H1 (cell line): ENCODE measurements at regions not wholly inside any gene's neighbourhood (a gene's known extent, or its start where the extent isn't known, plus 50 kb on each side); places are given as distances from the start of the nearest gene placed in this dataset.

Source experiments
- CTCF ChIA-PET: fragments of 300-600 bp; sonication (Branson Sonifier 250); formaldehyde crosslinking; loops from one replicate; lab custom pipeline; 2021; ENCODE audit not compliant: partially characterized antibody; lab: Charles Lee
- POLR2A ChIA-PET: fragments of 300-600 bp; sonication (Branson Sonifier 250); formaldehyde crosslinking; loops from one replicate; lab custom pipeline; 2021; ENCODE audit warnings: inconsistent platforms; ENCODE audit not compliant: partially characterized antibody; lab: Charles Lee
- DNase-seq, 2 experiments: peaks; one replicate each; pipeline versions ENCODE4 v3.0.0 to v3.0.0-alpha.2; 2010 to 2022; ENCODE audit warnings: low spot score in 2 of 2, low read depth in 1 of 2, mixed read lengths in 1 of 2
- FAIRE-seq: peaks from 2 replicates; lab custom pipeline; 2011; peaks lifted over from hg19 to GRCh38; lab: Jason Lieb, UNC
- H2AFZ ChIP-seq: 2 replicates; pipeline ENCODE4 v1.8.1; 2012; ENCODE audit warnings: low read length, inconsistent platforms
- H2AK5ac ChIP-seq: 2 replicates; pipeline ENCODE4 v1.6.1; 2013; ENCODE audit warnings: low read depth, low read length
- H2BK120ac ChIP-seq: replicated peaks from 2 replicates; pipeline ENCODE3; 2013; ENCODE audit warnings: low read depth, low read length, inconsistent platforms
- H2BK12ac ChIP-seq: 2 replicates; pipeline ENCODE4 v1.6.1; 2013; ENCODE audit warnings: low read depth, low read length
- H2BK15ac ChIP-seq: 2 replicates; pipeline ENCODE4 v1.6.1; 2013; ENCODE audit warnings: low read length
- H2BK20ac ChIP-seq: 2 replicates; pipeline ENCODE4 v1.6.1; 2013; ENCODE audit warnings: low read length
- H2BK5ac ChIP-seq: 2 replicates; pipeline ENCODE4 v1.6.1; 2013; ENCODE audit warnings: low read depth, low read length
- H3K14ac ChIP-seq: 2 replicates; pipeline ENCODE4 v1.6.1; 2013; ENCODE audit warnings: inconsistent platforms; ENCODE audit not compliant: insufficient read length
- H3K18ac ChIP-seq: 2 replicates; pipeline ENCODE4 v1.6.1; 2013; ENCODE audit warnings: low read length; ENCODE audit errors: extremely low read depth
- H3K23ac ChIP-seq: 2 replicates; pipeline ENCODE4 v1.6.1; 2013; ENCODE audit warnings: inconsistent platforms; ENCODE audit not compliant: insufficient read length
- H3K23me2 ChIP-seq: 2 replicates; pipeline ENCODE4 v1.6.1; 2013; ENCODE audit warnings: low read depth, low read length
- H3K27ac ChIP-seq: 2 replicates; pipeline ENCODE4 v1.6.1; 2011; ENCODE audit warnings: low read depth, low read length, inconsistent platforms
- H3K27me3 ChIP-seq, 4 experiments: replicated peaks in 1 of 4; 1 replicate in 1 of 4; 2 replicates in 3 of 4; pipeline versions ENCODE4 v1.6.1 to v1.8.1; 2011 to 2013; ENCODE audit warnings: low read length in 3 of 4, mild to moderate bottlenecking in 3 of 4, inconsistent platforms in 2 of 4, mixed read lengths in 2 of 4, moderate library complexity in 1 of 4; ENCODE audit not compliant: control insufficient read depth in 3 of 4, insufficient read depth in 3 of 4; ENCODE audit errors: extremely low read depth in 1 of 4
- H3K36me3 ChIP-seq, 4 experiments: 2 replicates each; pipeline versions ENCODE4 v1.6.1 to v1.8.1; 2011 to 2013; ENCODE audit warnings: mild to moderate bottlenecking in 4 of 4, low read length in 3 of 4, moderate library complexity in 2 of 4, control low read depth in 1 of 4, inconsistent platforms in 1 of 4; ENCODE audit not compliant: insufficient read depth in 4 of 4, control insufficient read depth in 2 of 4
- H3K4ac ChIP-seq: replicated peaks from 2 replicates; pipeline ENCODE3; 2013; ENCODE audit warnings: low read length, low read depth, mixed read lengths, inconsistent platforms; ENCODE audit not compliant: insufficient read length
- H3K4me1 ChIP-seq, 4 experiments: replicated peaks in 1 of 4; 1 replicate in 1 of 4; 2 replicates in 3 of 4; pipeline versions ENCODE4 v1.6.1 to v1.8.1; 2011 to 2013; ENCODE audit warnings: low read length in 3 of 4, inconsistent platforms in 2 of 4, mixed read lengths in 1 of 4; ENCODE audit not compliant: insufficient read depth in 4 of 4, control insufficient read depth in 3 of 4
- H3K4me2 ChIP-seq, 2 experiments: 2 replicates each; pipeline versions ENCODE4 v1.6.1 to v1.8.1; 2011 to 2013; ENCODE audit warnings: low read depth in 2 of 2, low read length in 2 of 2, control low read depth in 1 of 2, inconsistent platforms in 1 of 2, mild to moderate bottlenecking in 1 of 2; ENCODE audit not compliant: insufficient read depth in 1 of 2
- H3K4me3 ChIP-seq, 4 experiments: fragments of 200-600, 300-600 bp in 1 of 4; sonication (generic), shearing (Covaris generic), sonication (Bioruptor Twin) in 1 of 4; 2 replicates each; pipeline versions ENCODE4 v1.5.1 to v1.8.1; 2011 to 2016; ENCODE audit warnings: low read length in 4 of 4, low read depth in 3 of 4, control low read depth in 2 of 4, inconsistent platforms in 2 of 4, mild to moderate bottlenecking in 2 of 4, mixed read lengths in 1 of 4, moderate library complexity in 1 of 4; ENCODE audit not compliant: insufficient read depth in 2 of 4; ENCODE audit errors: extremely low read depth in 1 of 4
- H3K56ac ChIP-seq: replicated peaks from 2 replicates; pipeline ENCODE3; 2013; ENCODE audit warnings: low read depth, mild to moderate bottlenecking, mixed read lengths, low read length, inconsistent platforms; ENCODE audit not compliant: insufficient read length
- H3K79me1 ChIP-seq: 2 replicates; pipeline ENCODE4 v1.6.1; 2013; ENCODE audit warnings: low read depth, low read length, control low read depth
- H3K79me2 ChIP-seq, 2 experiments: 2 replicates each; pipeline versions ENCODE4 v1.6.1 to v1.8.1; 2012 to 2013; ENCODE audit warnings: low read length in 2 of 2, mild to moderate bottlenecking in 2 of 2, inconsistent platforms in 1 of 2; ENCODE audit not compliant: insufficient read depth in 2 of 2, control insufficient read depth in 1 of 2
- H3K9ac ChIP-seq, 4 experiments: replicated peaks in 1 of 4; 1 replicate in 1 of 4; 2 replicates in 3 of 4; pipeline versions ENCODE4 v1.6.1 to v1.8.1; 2011 to 2013; ENCODE audit warnings: low read depth in 3 of 4, low read length in 3 of 4, control low read depth in 2 of 4, mild to moderate bottlenecking in 2 of 4, moderate library complexity in 2 of 4, inconsistent platforms in 1 of 4; ENCODE audit errors: extremely low read depth in 1 of 4
- H3K9me3 ChIP-seq, 2 experiments: 2 replicates each; pipeline versions ENCODE4 v1.6.1 to v1.8.1; 2012 to 2013; ENCODE audit warnings: mild to moderate bottlenecking in 2 of 2, moderate library complexity in 2 of 2, control low read depth in 1 of 2, inconsistent platforms in 1 of 2, low read depth in 1 of 2, low read length in 1 of 2, mixed read lengths in 1 of 2; ENCODE audit not compliant: insufficient read depth in 2 of 2
- H4K20me1 ChIP-seq, 2 experiments: replicated peaks in 1 of 2; 2 replicates each; pipeline versions ENCODE3 to v1.8.1; 2011 to 2013; ENCODE audit warnings: inconsistent platforms in 2 of 2, low read length in 2 of 2, mild to moderate bottlenecking in 1 of 2; ENCODE audit not compliant: insufficient read depth in 2 of 2, control insufficient read depth in 1 of 2
- H4K5ac ChIP-seq: 2 replicates; pipeline ENCODE4 v1.6.1; 2013; ENCODE audit warnings: low read length, low read depth, mixed read lengths, inconsistent platforms; ENCODE audit not compliant: insufficient read length
- H4K8ac ChIP-seq: 2 replicates; pipeline ENCODE4 v1.8.0; 2013; ENCODE audit warnings: mild to moderate bottlenecking, moderate library complexity, low read length, inconsistent platforms; ENCODE audit not compliant: insufficient read depth; ENCODE audit errors: extremely low read depth
- H4K91ac ChIP-seq: replicated peaks from 2 replicates; pipeline ENCODE3; 2013; ENCODE audit warnings: low read length, mixed read lengths, inconsistent platforms; ENCODE audit not compliant: insufficient read length
- BACH1 ChIP-seq: IDR thresholded peaks from 2 replicates; pipeline ENCODE4 v1.6.1; 2012; ENCODE audit warnings: low read length, improper control_type of control experiment
- CBX5 ChIP-seq: fragments of 300-800, 300-1000 bp; sonication (generic); IDR thresholded peaks from 2 replicates; pipeline ENCODE4 v1.7.1; 2016; ENCODE audit warnings: antibody characterized with exemption, low read length, low read depth
- HDAC2 ChIP-seq, 2 experiments: fragments of 300-600 bp in 1 of 2; sonication (generic) in 1 of 2; IDR thresholded peaks; 2 replicates each; pipeline ENCODE4 v1.6.1; 2011 to 2012; ENCODE audit warnings: low read depth in 2 of 2, low read length in 2 of 2, mild to moderate bottlenecking in 2 of 2, moderate library complexity in 2 of 2, borderline replicate concordance in 1 of 2, inconsistent platforms in 1 of 2
- JUND ChIP-seq: IDR thresholded peaks from 2 replicates; pipeline ENCODE4 v1.6.1; 2011; ENCODE audit warnings: mild to moderate bottlenecking, improper control_type of control experiment, low read length
- KDM4A ChIP-seq: IDR thresholded peaks from one replicate; pipeline ENCODE4 v1.7.1; 2012; ENCODE audit warnings: low read depth, mild to moderate bottlenecking, moderate library complexity, low read length, inconsistent platforms; ENCODE audit not compliant: severe bottlenecking
- KDM5A ChIP-seq: fragments of 200-600 bp; IDR thresholded peaks from 2 replicates; pipeline ENCODE4 v1.7.1; 2012; ENCODE audit warnings: mild to moderate bottlenecking, low read length, inconsistent platforms, mixed read lengths
- MAX ChIP-seq: IDR thresholded peaks from 2 replicates; pipeline ENCODE4 v1.6.1; 2012; ENCODE audit warnings: inconsistent platforms
- PHF8 ChIP-seq: fragments of 200-600 bp; sonication (generic); conservative IDR thresholded peaks from 2 replicates; pipeline ENCODE4 v1.7.1; 2012; ENCODE audit warnings: low read depth, mild to moderate bottlenecking, inconsistent platforms, low read length, moderate library complexity
- SRF ChIP-seq: IDR thresholded peaks from 2 replicates; pipeline ENCODE4 v1.6.1; 2011; ENCODE audit warnings: mild to moderate bottlenecking, low read depth, low read length, moderate library complexity
- YY1 ChIP-seq: IDR thresholded peaks from 2 replicates; pipeline ENCODE4 v1.6.1; 2011; ENCODE audit warnings: low read depth, mild to moderate bottlenecking, low read length
- WGBS, 2 experiments: shearing (Covaris generic) in 1 of 2; methylation state at CpG; one replicate each; pipeline versions ENCODE4 v1.1.6 to v1.1.7; 2013 to 2015; ENCODE audit warnings: low lambda C conversion rate in 2 of 2, mixed read lengths in 2 of 2, inconsistent platforms in 1 of 2, low coverage in 1 of 2, missing lambda C conversion rate in 1 of 2; ENCODE audit not compliant: insufficient replicate concordance in 2 of 2, insufficient coverage in 1 of 2, insufficient read length in 1 of 2; ENCODE audit errors: extremely low coverage in 1 of 2, missing lambda C conversion rate in 1 of 2; 5-methylcytosine and 5-hydroxymethylcytosine counted together

- Histone ChIP-seq H3K79me2 (no peaks in the 10 kb centered on the region), H4K91ac (no peak overlapping the region), H4K8ac (no peak overlapping the region), H4K5ac (no peak overlapping the region), H3K18ac (peak overlapping the region; percentile 78; the same call in 1 of the 2 replicates), H3K4ac (no peak overlapping the region), H3K9me3 (no peaks in the 10 kb centered on the region), H3K4me1 (peaks cover 0 to 29% (median 17%) of the 10 kb centered on the region in 4 experiments; a peak in 5 of 7 replicates), H3K4me3 (no peak overlapping the region), H3K79me1 (no peaks in the 10 kb centered on the region), H2BK15ac (no peak overlapping the region), H3K27ac (no peak overlapping the region), H3K36me3 (no peaks in the 10 kb centered on the region), H3K56ac (no peak overlapping the region), H2BK120ac (no peak overlapping the region), H2BK20ac (no peak overlapping the region), H3K4me2 (no peak overlapping the region), H2AK5ac (no peak overlapping the region), H3K9ac (no peak overlapping the region), H2BK12ac (peak overlapping the region; percentile 56; the same call in 1 of the 2 replicates), H2AFZ (no peak overlapping the region), H3K23ac (no peak overlapping the region), H2BK5ac (no peak overlapping the region), H4K20me1 (no peaks in the 10 kb centered on the region), H3K14ac (no peak overlapping the region), H3K23me2 (peaks cover 7% of the 10 kb centered on the region; the same call in 1 of the 2 replicates), H3K27me3 (no peaks in the 10 kb centered on the region; a peak in 1 of 7 replicates)
- ChIA-PET CTCF (interaction anchor here (1.1 to 2.2 kb wide), 4 partner anchors 14 to 522 kb away, joined by 3 to 7 read pairs (median 4); no protein-coding TSS in a partner anchor), POLR2A (no interaction called here)
- TF ChIP-seq JUND (no peak), BACH1 (no peak), KDM5A (no peak), MAX (no peak), HDAC2 (IDR thresholded peaks at IDR 0.05; ENCODE audit: borderline replicate concordance in 1 of 2, low read depth in 2 of 2, low read length in 2 of 2) (no peak), PHF8 (no peak), CBX5 (no peak), YY1 (no peak), KDM4A (no peak), SRF (no peak)
- 71% methylated on average over 5 of the region's 9 CpGs; no CpG with 5 or more reads in 1 of the 2 experiments for WGBS, 2 experiments
- FAIRE-seq, result no peak
- no peak for DNase-seq
These were observed 148.8 kb downstream of the ENGASE start for GRCh38 chr17:79223471-79223870.
